HepG2 (cell line): ENCODE measurements at regions not wholly inside any gene's neighbourhood (a gene's known extent, or its start where the extent isn't known, plus 50 kb on each side); places are given as distances from the start of the nearest gene placed in this dataset.

Experiments used
- AKAP8 ChIP-seq: sonication (generic); formaldehyde crosslinking; IDR thresholded peaks from 2 replicates; pipeline ENCODE4 v1.5.1; 2020; ENCODE audit warnings: mild to moderate bottlenecking, missing genetic modification reagents
- ARID3A ChIP-seq: IDR thresholded peaks from 2 replicates; pipeline ENCODE4 v1.6.1; 2012; ENCODE audit warnings: low read depth, low read length, improper control_type of control experiment
- CBX1 ChIP-seq: IDR thresholded peaks from one replicate; pipeline ENCODE4 v1.6.1; 2016; ENCODE audit warnings: antibody characterized with exemption, low read depth
- E2F5 ChIP-seq: sonication (generic); formaldehyde crosslinking; conservative IDR thresholded peaks from 2 replicates; pipeline ENCODE4 v1.4.0; 2020; ENCODE audit warnings: missing genetic modification reagents
- MAZ ChIP-seq, 2 experiments: sonication (generic) in 1 of 2; formaldehyde crosslinking in 1 of 2; IDR thresholded peaks; 2 replicates each; pipeline versions ENCODE4 v1.5.0 to v1.6.1; 2012 to 2020; ENCODE audit warnings: low read depth in 2 of 2, mild to moderate bottlenecking in 2 of 2, borderline replicate concordance in 1 of 2, improper control_type of control experiment in 1 of 2, low read length in 1 of 2, missing genetic modification reagents in 1 of 2, moderate library complexity in 1 of 2
- PBX2 ChIP-seq: IDR thresholded peaks from 2 replicates; pipeline ENCODE4 v1.6.1; 2016; ENCODE audit warnings: control low read depth
- RCOR2 ChIP-seq: IDR thresholded peaks from 2 replicates; pipeline ENCODE4 v1.6.1; 2016; ENCODE audit warnings: missing biosample characterization, missing genetic modification reagents
- SCMH1 ChIP-seq: sonication (generic); formaldehyde crosslinking; IDR thresholded peaks from 2 replicates; pipeline ENCODE4 v1.9.0; 2021; ENCODE audit warnings: missing genetic modification reagents, mild to moderate bottlenecking, borderline replicate concordance
- U2AF2 ChIP-seq: fragments of 200-400 bp; formaldehyde crosslinking; IDR thresholded peaks from 2 replicates; pipeline ENCODE4 v1.6.1; 2017; ENCODE audit warnings: low read depth, mild to moderate bottlenecking, low read length
- ZBTB3 ChIP-seq: sonication (generic); formaldehyde crosslinking; IDR thresholded peaks from 2 replicates; pipeline ENCODE4 v1.4.0; 2020; ENCODE audit warnings: low read depth, mild to moderate bottlenecking, moderate library complexity, missing genetic modification reagents, borderline replicate concordance
- ZKSCAN1 ChIP-seq: fragments of 150-350 bp; IDR thresholded peaks from 2 replicates; pipeline ENCODE4 v1.6.1; 2014; ENCODE audit warnings: low read length
- ZMYM2 ChIP-seq: sonication (generic); formaldehyde crosslinking; IDR thresholded peaks from 2 replicates; pipeline ENCODE4 v1.8.0; 2022; ENCODE audit warnings: mild to moderate bottlenecking, missing genetic modification reagents
- ZNF512 ChIP-seq: sonication (generic); formaldehyde crosslinking; IDR thresholded peaks from 2 replicates; pipeline ENCODE4 v1.4.0; 2020; ENCODE audit warnings: mild to moderate bottlenecking, missing genetic modification reagents
- ZNF558 ChIP-seq: sonication (generic); formaldehyde crosslinking; IDR thresholded peaks from 2 replicates; pipeline ENCODE4 v1.9.0; 2022; ENCODE audit warnings: mild to moderate bottlenecking, missing genetic modification reagents, borderline replicate concordance
- ZNF710 ChIP-seq: sonication (generic); formaldehyde crosslinking; IDR thresholded peaks from 2 replicates; pipeline ENCODE4 v1.5.0; 2020; ENCODE audit warnings: mild to moderate bottlenecking, missing genetic modification reagents, borderline replicate concordance
- TF ChIP-seq, protein P1 (sequence below): sonication (generic); formaldehyde crosslinking; IDR thresholded peaks from 2 replicates; pipeline ENCODE4 v1.4.0; 2020; ENCODE audit warnings: missing genetic modification reagents
- TF ChIP-seq, protein P2 (sequence below): sonication (generic); formaldehyde crosslinking; IDR thresholded peaks from 2 replicates; pipeline ENCODE4 v1.4.0; 2020; ENCODE audit warnings: low read depth, mild to moderate bottlenecking, missing genetic modification reagents
- TF ChIP-seq, protein P3 (sequence below): sonication (generic); formaldehyde crosslinking; IDR thresholded peaks from 2 replicates; pipeline ENCODE4 v1.5.0; 2020; ENCODE audit warnings: missing genetic modification reagents

GRCh38 chr2:106034325-106034724 lies 159.8 kb downstream of the UXS1 start (continued):
- TF ChIP-seq CBX1 (peak; percentile 47), ZNF558 (no peak), RCOR2 (CRISPR knock-in tag) (0 out of 2 replicates have a peak, but pooled peaks have one; percentile 30), ZKSCAN1 (no peak), ZNF710 (CRISPR knock-in tag) (no peak), ZBTB3 (peak; percentile 94; the same call in 1 of the 2 replicates), ARID3A (no peak), MAZ (IDR thresholded peaks at IDR 0.05; ENCODE audit: borderline replicate concordance, low read depth, low read length) (no peak), MAZ (CRISPR knock-in tag; IDR thresholded peaks at IDR 0.05; ENCODE audit: low read depth) (peak; percentile 41; the same call in 1 of the 2 replicates), PBX2 (no peak), E2F5 (CRISPR knock-in tag) (no peak), ZNF512 (CRISPR knock-in tag) (no peak), ZMYM2 (CRISPR knock-in tag) (peak; percentile 63; the same call in 1 of the 2 replicates), SCMH1 (CRISPR knock-in tag) (no peak), U2AF2 (no peak), AKAP8 (CRISPR knock-in tag) (no peak)
- TF ChIP-seq, protein P1, sequence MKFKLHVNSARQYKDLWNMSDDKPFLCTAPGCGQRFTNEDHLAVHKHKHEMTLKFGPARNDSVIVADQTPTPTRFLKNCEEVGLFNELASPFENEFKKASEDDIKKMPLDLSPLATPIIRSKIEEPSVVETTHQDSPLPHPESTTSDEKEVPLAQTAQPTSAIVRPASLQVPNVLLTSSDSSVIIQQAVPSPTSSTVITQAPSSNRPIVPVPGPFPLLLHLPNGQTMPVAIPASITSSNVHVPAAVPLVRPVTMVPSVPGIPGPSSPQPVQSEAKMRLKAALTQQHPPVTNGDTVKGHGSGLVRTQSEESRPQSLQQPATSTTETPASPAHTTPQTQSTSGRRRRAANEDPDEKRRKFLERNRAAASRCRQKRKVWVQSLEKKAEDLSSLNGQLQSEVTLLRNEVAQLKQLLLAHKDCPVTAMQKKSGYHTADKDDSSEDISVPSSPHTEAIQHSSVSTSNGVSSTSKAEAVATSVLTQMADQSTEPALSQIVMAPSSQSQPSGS (CRISPR knock-in tag), result no peak
- TF ChIP-seq, protein P2, sequence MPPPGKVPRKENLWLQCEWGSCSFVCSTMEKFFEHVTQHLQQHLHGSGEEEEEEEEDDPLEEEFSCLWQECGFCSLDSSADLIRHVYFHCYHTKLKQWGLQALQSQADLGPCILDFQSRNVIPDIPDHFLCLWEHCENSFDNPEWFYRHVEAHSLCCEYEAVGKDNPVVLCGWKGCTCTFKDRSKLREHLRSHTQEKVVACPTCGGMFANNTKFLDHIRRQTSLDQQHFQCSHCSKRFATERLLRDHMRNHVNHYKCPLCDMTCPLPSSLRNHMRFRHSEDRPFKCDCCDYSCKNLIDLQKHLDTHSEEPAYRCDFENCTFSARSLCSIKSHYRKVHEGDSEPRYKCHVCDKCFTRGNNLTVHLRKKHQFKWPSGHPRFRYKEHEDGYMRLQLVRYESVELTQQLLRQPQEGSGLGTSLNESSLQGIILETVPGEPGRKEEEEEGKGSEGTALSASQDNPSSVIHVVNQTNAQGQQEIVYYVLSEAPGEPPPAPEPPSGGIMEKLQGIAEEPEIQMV (CRISPR knock-in tag), result no peak
- TF ChIP-seq, protein P3, sequence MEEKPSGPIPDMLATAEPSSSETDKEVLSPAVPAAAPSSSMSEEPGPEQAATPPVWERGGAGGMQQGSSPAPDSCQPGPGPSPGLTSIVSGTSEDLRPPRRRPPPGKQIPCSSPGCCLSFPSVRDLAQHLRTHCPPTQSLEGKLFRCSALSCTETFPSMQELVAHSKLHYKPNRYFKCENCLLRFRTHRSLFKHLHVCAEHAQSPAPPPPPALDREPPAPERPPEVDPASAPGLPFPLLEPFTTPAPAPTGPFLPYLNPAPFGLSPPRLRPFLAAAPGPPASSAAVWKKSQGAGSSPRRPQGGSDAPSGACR (CRISPR knock-in tag), result no peak
